ENCODE measurements at regions not wholly inside any gene's neighbourhood (a gene's known extent, or its start where the extent isn't known, plus 50 kb on each side); places are given as distances from the start of the nearest gene placed in this dataset.

- Histone ChIP-seq H3K36me3 (ENCODE audit: control insufficient read depth, insufficient read depth, low read length) (no peaks in the 10 kb centered on the region), H3K9me3 (ENCODE audit: control insufficient read depth, insufficient read depth, low read depth, low read length) (no peaks in the 10 kb centered on the region), H3K27ac (ENCODE audit: low read length) (no peak overlapping the region), H3K4me3 (ENCODE audit: low read depth in 2 of 2, low read length in 2 of 2) (no peak overlapping the region), H3K4me1 (ENCODE audit: control insufficient read depth, insufficient read depth, low read length) (no peaks in the 10 kb centered on the region), H3K27me3 (ENCODE audit: control insufficient read depth, insufficient read depth, low read length) (no peaks in the 10 kb centered on the region)
- intact Hi-C loops (cut with micrococcal nuclease; ENCODE audit: unreplicated experiment) (no loop called here), in situ Hi-C loops (cut with HindIII; ENCODE audit: low pct_unique_long_range_greater_than_20kb, low sequenced_read_pairs) (no loop called here)
- no TSS peak for BruUV-seq (replicated peaks)
- ChIA-PET POLR2A (no interaction called here), CTCF (no interaction called here)
- TF ChIP-seq POLR2AphosphoS5 (IDR thresholded peaks at IDR 0.05; ENCODE audit: low read depth, low read length) (no peak), TCF7L2 (IDR thresholded peaks at IDR 0.05; ENCODE audit: low read depth, low read length) (no peak), REST (IDR thresholded peaks at IDR 0.05; ENCODE audit: insufficient read depth in 1 of 2, low read depth in 2 of 2, low read length in 1 of 2) (no peak), SIN3A (IDR thresholded peaks at IDR 0.05; ENCODE audit: borderline replicate concordance, insufficient read depth, low read depth, low read length) (no peak), CTCF (IDR thresholded peaks at IDR 0.05) (no peak)
- no peak for DNase-seq (ENCODE audit: low read depth, low spot score)
- no peak for ATAC-seq
These were observed 866.8 kb downstream of the DSC3 start for GRCh38 chr18:30175621-30176225.

GRCh38 chr18:30175061-30175574 lies 867.4 kb downstream of the DSC3 start:
- intact Hi-C loops (cut with micrococcal nuclease; ENCODE audit: unreplicated experiment) (no loop called here), in situ Hi-C loops (cut with HindIII; ENCODE audit: low pct_unique_long_range_greater_than_20kb, low sequenced_read_pairs) (no loop called here)
- ATAC-seq (no peak), DNase-seq (ENCODE audit: low read depth, low spot score) (no peak)
- CTCF ChIA-PET: no interaction called here
- H3K4me3 ChIP-seq (ENCODE audit: low read depth in 2 of 2, low read length in 2 of 2): no peak overlapping the region
- POLR2A ChIA-PET: no interaction called here
- no peak overlapping the region for H3K27ac ChIP-seq (ENCODE audit: low read length)
- no peaks in the 10 kb centered on the region for H3K27me3 ChIP-seq (ENCODE audit: control insufficient read depth, insufficient read depth, low read length)
- TF ChIP-seq REST (IDR thresholded peaks at IDR 0.05; ENCODE audit: insufficient read depth in 1 of 2, low read depth in 2 of 2, low read length in 1 of 2): no peak
- no peak for TF ChIP-seq TCF7L2 (IDR thresholded peaks at IDR 0.05; ENCODE audit: low read depth, low read length)
- no peak for TF ChIP-seq SIN3A (IDR thresholded peaks at IDR 0.05; ENCODE audit: borderline replicate concordance, insufficient read depth, low read depth, low read length)
- TF ChIP-seq POLR2AphosphoS5 (IDR thresholded peaks at IDR 0.05; ENCODE audit: low read depth, low read length): no peak
- no peak for TF ChIP-seq CTCF (IDR thresholded peaks at IDR 0.05)
- no peaks in the 10 kb centered on the region for H3K36me3 ChIP-seq (ENCODE audit: control insufficient read depth, insufficient read depth, low read length)
- BruUV-seq (replicated peaks): no TSS peak
- H3K4me1 ChIP-seq (ENCODE audit: control insufficient read depth, insufficient read depth, low read length): no peaks in the 10 kb centered on the region
- H3K9me3 ChIP-seq (ENCODE audit: control insufficient read depth, insufficient read depth, low read depth, low read length): no peaks in the 10 kb centered on the region

Data from Panc1 (cell line).